HEK293 (cell line): ENCODE measurements at regions not wholly inside any gene's neighbourhood (a gene's known extent, or its start where the extent isn't known, plus 50 kb on each side); places are given as distances from the start of the nearest gene placed in this dataset.

Experiments used
- CTCF ChIA-PET: fragments of 350-600 bp; formaldehyde crosslinking; extraction: SDS; loops from one replicate; lab custom pipeline; 2021; ENCODE audit warnings: antibody characterized with exemption; lab: Yijun Ruan, JAX
- POLR2A ChIA-PET: fragments of 300-600 bp; formaldehyde crosslinking; extraction: SDS; loops from one replicate; lab custom pipeline; 2020; ENCODE audit warnings: antibody characterized with exemption, inconsistent platforms; lab: Yijun Ruan, JAX
- H3K27ac ChIP-seq: fragments of 200-500 bp; sonication (Bioruptor generic); 2 replicates; pipeline ENCODE4 v1.5.1; 2014; ENCODE audit warnings: low read depth, low read length, control low read depth, inconsistent platforms; ENCODE audit errors: extremely low read depth
- H3K36me3 ChIP-seq, 2 experiments: fragments of 200-500 bp in 1 of 2; sonication (Bioruptor generic) in 1 of 2; 1 replicate in 1 of 2; 2 replicates in 1 of 2; pipeline ENCODE4 v1.5.1; 2014 to 2017; ENCODE audit warnings: inconsistent platforms in 2 of 2, low read length in 2 of 2; ENCODE audit not compliant: control insufficient read depth in 2 of 2, insufficient read depth in 1 of 2
- H3K4me1 ChIP-seq: fragments of 200-500 bp; sonication (Bioruptor generic); 2 replicates; pipeline ENCODE4 v1.5.1; 2014; ENCODE audit warnings: mild to moderate bottlenecking, low read length, inconsistent platforms; ENCODE audit not compliant: control insufficient read depth, insufficient read depth
- H3K4me3 ChIP-seq: 2 replicates; pipeline ENCODE4 v1.5.1; 2011; ENCODE audit warnings: low read depth, mild to moderate bottlenecking, control low read depth, low read length, moderate library complexity
- H3K9me3 ChIP-seq: fragments of 200-500 bp; sonication (Bioruptor generic); 2 replicates; pipeline ENCODE4 v1.5.1; 2014; ENCODE audit warnings: low read depth, low read length, inconsistent platforms; ENCODE audit not compliant: control insufficient read depth, insufficient read depth
- EGR2 ChIP-seq: fragments of 450-650 bp; formaldehyde crosslinking; IDR thresholded peaks from 2 replicates; pipeline ENCODE4 v1.5.1; 2016; ENCODE audit warnings: low read depth, missing biosample characterization, missing genetic modification characterization
- FEZF1 ChIP-seq: fragments of 450-650 bp; formaldehyde crosslinking; IDR thresholded peaks from 2 replicates; pipeline ENCODE4 v1.5.1; 2016; ENCODE audit warnings: missing biosample characterization, missing genetic modification characterization
- KLF10 ChIP-seq: fragments of 450-650 bp; IDR thresholded peaks from 2 replicates; pipeline ENCODE4 v1.5.1; 2018; ENCODE audit warnings: missing biosample characterization, mild to moderate bottlenecking, missing genetic modification characterization
- PRDM1 ChIP-seq: fragments of 450-650 bp; formaldehyde crosslinking; IDR thresholded peaks from 2 replicates; pipeline ENCODE4; 2016; ENCODE audit warnings: missing biosample characterization, missing genetic modification characterization
- PRDM10 ChIP-seq: fragments of 450-650 bp; formaldehyde crosslinking; IDR thresholded peaks from 2 replicates; pipeline ENCODE4 v1.5.1; 2016; ENCODE audit warnings: missing biosample characterization, missing genetic modification characterization
- PRDM6 ChIP-seq: fragments of 450-650 bp; formaldehyde crosslinking; IDR thresholded peaks from 2 replicates; pipeline ENCODE4 v1.5.1; 2017; ENCODE audit warnings: missing biosample characterization, missing genetic modification characterization
- TSHZ1 ChIP-seq: fragments of 450-650 bp; formaldehyde crosslinking; IDR thresholded peaks from 2 replicates; pipeline ENCODE4 v1.5.1; 2016; ENCODE audit warnings: missing biosample characterization, missing genetic modification characterization, borderline replicate concordance
- ZFP41 ChIP-seq: fragments of 450-650 bp; formaldehyde crosslinking; IDR thresholded peaks from 2 replicates; pipeline ENCODE4 v1.5.1; 2016; ENCODE audit warnings: missing biosample characterization, missing genetic modification characterization, borderline replicate concordance
- ZNF112 ChIP-seq: fragments of 450-650 bp; formaldehyde crosslinking; IDR thresholded peaks from 2 replicates; pipeline ENCODE4 v1.5.0; 2017; ENCODE audit warnings: missing biosample characterization, missing genetic modification characterization
- ZNF138 ChIP-seq: fragments of 450-650 bp; formaldehyde crosslinking; IDR thresholded peaks from 2 replicates; pipeline ENCODE4 v1.5.1; 2016; ENCODE audit warnings: missing biosample characterization, missing genetic modification characterization, borderline replicate concordance
- ZNF155 ChIP-seq: fragments of 450-650 bp; formaldehyde crosslinking; IDR thresholded peaks from 2 replicates; pipeline ENCODE4 v1.5.1; 2016; ENCODE audit warnings: missing biosample characterization, missing genetic modification characterization
- ZNF2 ChIP-seq: fragments of 450-650 bp; formaldehyde crosslinking; IDR thresholded peaks from 2 replicates; pipeline ENCODE4 v1.5.1; 2016; ENCODE audit warnings: missing biosample characterization, missing genetic modification characterization
- ZNF292 ChIP-seq: fragments of 450-650 bp; formaldehyde crosslinking; IDR thresholded peaks from 2 replicates; pipeline ENCODE4 v1.5.1; 2016; ENCODE audit warnings: low read depth, missing biosample characterization, missing genetic modification characterization, borderline replicate concordance
- ZNF302 ChIP-seq: fragments of 450-650 bp; formaldehyde crosslinking; IDR thresholded peaks from 2 replicates; pipeline ENCODE4 v1.5.1; 2016; ENCODE audit warnings: missing biosample characterization, missing genetic modification characterization, low read depth
- ZNF335 ChIP-seq: fragments of 450-650 bp; formaldehyde crosslinking; conservative IDR thresholded peaks from 2 replicates; pipeline ENCODE4 v1.5.1; 2016; ENCODE audit warnings: missing biosample characterization, missing genetic modification characterization
- ZNF341 ChIP-seq: fragments of 450-650 bp; formaldehyde crosslinking; IDR thresholded peaks from 2 replicates; pipeline ENCODE4; 2016; ENCODE audit warnings: low read depth, missing biosample characterization, missing genetic modification characterization
- ZNF354C ChIP-seq: fragments of 450-650 bp; formaldehyde crosslinking; IDR thresholded peaks from 2 replicates; pipeline ENCODE4 v1.5.1; 2016; ENCODE audit warnings: missing biosample characterization, missing genetic modification characterization, low read depth, borderline replicate concordance
- ZNF670 ChIP-seq: fragments of 450-650 bp; formaldehyde crosslinking; IDR thresholded peaks from 2 replicates; pipeline ENCODE4 v1.5.1; 2016; ENCODE audit warnings: missing biosample characterization, missing genetic modification characterization, low read depth
- ZNF692 ChIP-seq: fragments of 450-650 bp; formaldehyde crosslinking; IDR thresholded peaks from 2 replicates; pipeline ENCODE4 v1.5.1; 2016; ENCODE audit warnings: missing biosample characterization, missing genetic modification characterization
- ZNF747 ChIP-seq: fragments of 450-650 bp; formaldehyde crosslinking; IDR thresholded peaks from 2 replicates; pipeline ENCODE4 v1.5.1; 2016; ENCODE audit warnings: missing biosample characterization, missing genetic modification characterization

- ChIA-PET POLR2A (no interaction called here), CTCF (no interaction called here)
- Histone ChIP-seq H3K4me1 (no peaks in the 10 kb centered on the region), H3K4me3 (no peak overlapping the region), H3K36me3 (no peaks in the 10 kb centered on the region), H3K9me3 (no peaks in the 10 kb centered on the region), H3K27ac (no peak overlapping the region)
- TF ChIP-seq PRDM1 (tag by site-specific recombination) (no peak), ZNF138 (tag by site-specific recombination) (no peak), ZNF670 (tag by site-specific recombination) (no peak), ZNF292 (no peak), ZNF747 (no peak), ZNF354C (tag by site-specific recombination) (no peak), ZNF112 (tag by site-specific recombination) (no peak), ZNF335 (no peak), ZNF302 (no peak), FEZF1 (tag by site-specific recombination) (no peak), PRDM6 (tag by site-specific recombination) (no peak), ZFP41 (no peak), ZNF692 (tag by site-specific recombination) (no peak)
Observed at GRCh38 chr7:118078015-118078414, 105.9 kb upstream of the LSM8 start.

GRCh38 chr7:118079369-118079768 lies 104.6 kb upstream of the LSM8 start:
- Histone ChIP-seq H3K27ac (no peak overlapping the region), H3K4me1 (no peaks in the 10 kb centered on the region), H3K36me3 (no peaks in the 10 kb centered on the region), H3K4me3 (no peak overlapping the region), H3K9me3 (no peaks in the 10 kb centered on the region)
- CTCF ChIA-PET, result interaction anchor here (1.7 kb wide), 1 partner anchor 16 kb away, joined by 4 read pairs; no protein-coding TSS in a partner anchor
- TF ChIP-seq EGR2 (no peak), TSHZ1 (tag by site-specific recombination) (no peak)
- POLR2A ChIA-PET, result no interaction called here

GRCh38 chr7:118080947-118081346 lies 103.0 kb upstream of the LSM8 start:
- Histone ChIP-seq H3K4me1 (no peaks in the 10 kb centered on the region), H3K9me3 (no peaks in the 10 kb centered on the region), H3K36me3 (no peaks in the 10 kb centered on the region), H3K27ac (no peak overlapping the region), H3K4me3 (no peak overlapping the region)
- CTCF ChIA-PET, result no interaction called here
- POLR2A ChIA-PET, result no interaction called here
- TF ChIP-seq ZNF341 (tag by site-specific recombination) (peak; percentile 70), PRDM6 (tag by site-specific recombination) (peak; percentile 63), ZNF155 (tag by site-specific recombination) (no peak), EGR2 (peak; percentile 16; the same call in 1 of the 2 replicates), KLF10 (tag by site-specific recombination) (peak; percentile 46; the same call in 1 of the 2 replicates), PRDM10 (peak; percentile 17; the same call in 1 of the 2 replicates), ZNF2 (tag by site-specific recombination) (no peak)
